ENCODE measurements at regions not wholly inside any gene's neighbourhood (a gene's known extent, or its start where the extent isn't known, plus 50 kb on each side); places are given as distances from the start of the nearest gene placed in this dataset.

DNA sequence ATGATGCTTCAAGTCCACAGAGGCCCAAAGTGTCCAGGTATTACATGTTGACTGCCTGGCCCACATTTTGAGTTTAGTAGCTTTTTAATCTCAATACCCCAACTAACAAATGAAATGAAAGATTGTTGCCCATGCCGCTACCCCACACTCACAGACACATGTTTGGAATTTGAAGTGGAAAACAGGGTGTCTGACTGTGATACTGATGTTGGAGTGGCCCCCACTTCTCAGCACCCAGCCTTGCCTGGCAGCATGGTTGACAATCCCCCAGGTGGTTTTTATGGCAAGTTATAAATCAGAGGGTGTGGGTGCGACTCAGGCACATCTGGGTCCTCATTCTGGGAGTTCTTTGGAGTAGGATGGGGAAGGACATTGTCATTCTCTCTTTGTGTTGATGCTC lies 314.7 kb upstream of the ZNF32 start:
- no peak overlapping the region for H3K4me3 ChIP-seq (ENCODE audit: low read depth, low read length)

DNA sequence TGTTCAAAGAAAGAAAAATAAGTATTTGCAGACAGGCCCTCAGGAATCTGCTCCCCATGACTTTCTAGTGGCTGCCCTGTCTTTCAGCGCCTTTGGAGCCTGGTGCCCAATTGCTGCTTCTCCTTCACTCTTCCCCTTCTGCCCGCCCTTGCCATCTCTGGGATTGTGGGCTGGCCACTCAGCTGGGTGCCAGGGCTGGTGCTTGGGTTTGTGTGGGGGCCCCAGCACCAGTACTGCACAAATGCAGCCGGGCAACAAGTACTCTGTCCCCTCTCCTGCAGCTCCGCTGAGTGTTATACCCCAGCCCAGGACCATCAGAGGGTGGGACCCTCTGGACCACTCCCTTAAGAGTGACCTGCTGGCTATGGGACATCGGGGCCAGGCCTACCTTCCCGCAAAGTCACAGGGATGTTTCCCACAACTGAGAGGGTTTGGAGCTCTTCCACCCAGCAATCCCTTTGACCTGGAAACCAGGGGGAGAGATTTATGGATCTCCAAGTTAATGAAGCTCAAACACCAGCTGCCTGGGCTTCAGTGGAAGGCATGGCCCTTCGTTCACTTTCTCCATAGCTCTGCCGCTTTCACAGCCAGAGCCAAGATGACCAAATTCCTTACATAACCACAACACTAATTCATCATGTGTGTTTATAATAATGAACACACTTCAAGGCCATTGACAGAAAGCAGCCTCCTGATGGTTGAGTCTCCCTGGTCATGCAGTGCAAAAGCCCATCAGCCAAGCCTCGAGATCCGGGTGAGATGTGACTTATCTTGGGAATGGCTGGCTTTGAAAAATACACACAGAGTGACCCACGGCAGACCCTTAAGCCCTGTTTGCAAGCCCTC lies 313.9 kb upstream of the ZNF32 start:
- H3K4me3 ChIP-seq (ENCODE audit: low read depth, low read length), result no peak overlapping the region

DNA sequence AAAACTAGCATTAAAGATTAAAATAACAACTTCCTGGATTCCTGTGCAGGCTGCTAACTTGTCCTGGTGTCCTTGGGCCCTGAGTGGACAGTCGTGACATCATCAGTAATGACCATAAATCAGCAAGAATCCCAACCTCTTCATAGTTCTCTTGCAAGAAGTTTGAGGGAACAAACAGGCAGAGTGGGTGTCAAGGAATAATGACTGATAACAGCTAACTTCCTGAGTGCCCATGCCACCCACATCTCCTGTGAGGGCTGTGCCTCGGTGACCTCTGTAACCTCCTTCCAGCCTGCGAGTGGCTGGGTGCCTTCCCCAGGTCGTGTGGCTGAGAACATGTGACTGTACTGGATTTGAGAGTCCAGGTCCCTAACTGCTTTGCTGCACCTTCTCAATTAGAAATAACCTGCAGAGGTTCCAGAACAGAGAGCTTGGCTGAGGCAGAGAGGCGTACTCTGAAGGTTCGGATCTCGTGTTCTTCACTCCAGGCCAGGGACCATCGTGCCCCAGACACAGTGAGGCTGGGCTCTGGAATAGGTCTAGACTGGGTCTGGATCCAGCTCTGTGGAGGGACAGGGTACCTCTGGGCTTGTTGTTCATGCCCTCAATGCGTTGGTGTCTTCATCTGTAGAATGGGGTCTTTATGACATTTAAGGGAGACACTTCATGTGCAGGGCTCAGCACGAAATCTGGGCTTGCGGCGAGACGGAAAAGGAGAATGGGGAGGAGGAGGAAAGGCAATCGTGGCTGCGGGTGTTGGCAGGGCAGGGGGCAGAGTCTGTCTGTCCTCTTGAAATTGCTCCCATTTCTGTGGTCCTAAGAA lies 313.1 kb upstream of the ZNF32 start:
- H3K4me3 ChIP-seq (ENCODE audit: low read depth, low read length), result no peak overlapping the region

DNA sequence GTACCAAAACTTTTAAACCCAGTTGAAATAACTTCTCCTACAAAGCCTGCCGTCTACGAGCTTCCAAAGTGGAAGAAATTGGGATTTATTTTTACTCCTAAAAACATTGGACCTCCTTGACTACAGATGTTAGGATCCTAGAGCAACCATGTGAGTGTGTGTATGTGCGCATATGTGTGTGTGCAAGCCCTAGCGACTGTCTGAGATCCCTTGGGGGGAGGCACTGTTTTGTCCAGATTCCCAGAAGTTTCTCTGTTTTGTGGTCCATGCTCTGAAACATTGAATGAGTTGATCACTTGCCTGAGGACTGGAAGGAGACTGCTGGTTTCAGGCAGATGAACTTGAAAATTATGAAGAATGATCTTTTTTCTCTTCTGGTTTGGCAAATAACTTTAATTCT lies 312.3 kb upstream of the ZNF32 start:
- no peak overlapping the region for H3K4me3 ChIP-seq (ENCODE audit: low read depth, low read length)

DNA sequence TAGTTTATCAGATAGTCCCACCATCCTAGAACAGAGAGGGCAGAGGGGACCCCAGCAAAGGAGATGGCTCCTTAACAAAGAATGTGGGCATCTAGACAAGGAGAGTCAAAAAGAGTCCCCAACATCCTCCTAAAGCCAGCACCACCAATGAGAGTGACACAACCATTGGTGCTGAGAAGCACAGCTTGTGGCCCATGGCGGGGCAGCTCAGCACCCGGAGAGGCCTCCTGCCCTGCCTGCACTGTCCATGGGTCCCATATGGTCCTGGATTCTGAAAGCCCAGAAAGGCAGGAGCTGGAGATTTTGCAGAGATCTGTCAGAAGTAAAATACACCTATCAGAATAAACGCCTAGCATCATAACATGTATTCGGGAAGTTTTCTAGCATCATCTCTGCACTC lies 311.8 kb upstream of the ZNF32 start:
- H3K4me3 ChIP-seq (ENCODE audit: low read depth, low read length), result no peak overlapping the region

DNA sequence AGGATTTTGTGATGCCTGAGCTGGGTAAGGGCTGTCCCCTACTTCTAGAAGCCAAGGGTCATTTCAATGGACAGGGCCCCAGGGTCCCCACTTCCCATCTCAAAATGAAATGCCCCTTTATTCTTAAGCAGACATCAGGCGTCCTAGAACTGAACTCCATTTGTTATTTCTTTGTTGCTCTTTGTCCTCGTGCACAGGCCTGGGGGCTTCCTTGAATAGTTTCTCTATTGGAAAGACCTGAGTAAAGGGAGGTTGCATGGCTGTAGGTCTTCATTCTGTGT lies 311.4 kb upstream of the ZNF32 start:
- no peak overlapping the region for H3K4me3 ChIP-seq (ENCODE audit: low read depth, low read length)

DNA sequence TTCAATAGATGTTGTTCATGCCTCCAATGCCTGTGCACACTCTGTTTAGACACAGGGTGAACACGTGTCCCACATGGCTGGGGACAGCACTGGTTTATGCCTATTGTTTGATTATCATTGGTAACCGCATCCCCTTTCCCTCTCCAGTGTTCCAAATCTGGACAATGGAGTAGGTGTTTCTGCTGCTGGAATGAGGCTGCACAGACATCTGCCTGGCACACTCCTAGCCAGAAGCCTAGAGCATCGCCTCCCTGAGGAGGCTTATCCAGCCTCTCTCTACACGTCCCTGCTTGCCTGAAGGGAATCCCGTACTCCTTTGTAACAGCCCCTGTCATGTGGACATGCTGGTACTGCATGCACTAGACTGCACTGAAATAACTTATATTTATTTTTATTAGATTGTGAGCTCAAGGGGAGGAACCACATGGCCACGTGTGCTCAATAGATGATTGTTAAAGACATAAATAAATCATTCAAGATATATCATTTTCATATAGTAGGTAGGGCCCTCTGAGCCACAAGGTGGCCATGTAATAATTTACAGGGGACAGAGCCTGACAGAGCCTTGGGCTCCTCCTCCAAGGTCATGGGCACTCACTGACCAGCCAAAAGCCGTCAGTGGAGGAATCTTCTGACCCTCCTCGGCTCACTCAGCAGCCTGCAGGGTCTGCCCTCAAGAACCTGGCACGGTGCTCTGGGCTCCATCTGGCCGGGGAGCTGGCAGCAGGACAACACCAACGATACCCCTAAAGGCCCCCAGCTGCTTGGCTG lies 310.9 kb upstream of the ZNF32 start:
- H3K4me3 ChIP-seq (ENCODE audit: low read depth, low read length), result no peak overlapping the region

DNA sequence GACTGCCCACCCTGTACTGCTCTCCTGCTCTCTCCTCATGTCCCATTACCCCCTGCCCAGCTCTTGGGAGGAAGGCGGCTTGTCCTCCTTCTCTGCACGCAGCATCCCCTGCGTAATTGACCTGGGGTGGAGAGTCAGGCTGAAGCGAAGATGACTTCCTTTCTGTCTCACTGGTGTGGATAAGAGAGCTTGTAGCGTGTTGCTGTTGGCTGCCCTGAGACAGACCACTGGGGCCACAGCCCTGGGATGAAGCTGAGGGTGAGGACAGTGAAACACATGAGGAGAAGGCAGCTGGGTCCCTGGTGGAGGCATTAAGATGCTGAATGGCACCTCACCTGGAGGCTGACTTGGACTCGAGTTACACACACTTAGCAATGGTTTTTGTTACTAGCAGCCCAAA lies 310.3 kb upstream of the ZNF32 start:
- no peak overlapping the region for H3K4me3 ChIP-seq (ENCODE audit: low read depth, low read length)

DNA sequence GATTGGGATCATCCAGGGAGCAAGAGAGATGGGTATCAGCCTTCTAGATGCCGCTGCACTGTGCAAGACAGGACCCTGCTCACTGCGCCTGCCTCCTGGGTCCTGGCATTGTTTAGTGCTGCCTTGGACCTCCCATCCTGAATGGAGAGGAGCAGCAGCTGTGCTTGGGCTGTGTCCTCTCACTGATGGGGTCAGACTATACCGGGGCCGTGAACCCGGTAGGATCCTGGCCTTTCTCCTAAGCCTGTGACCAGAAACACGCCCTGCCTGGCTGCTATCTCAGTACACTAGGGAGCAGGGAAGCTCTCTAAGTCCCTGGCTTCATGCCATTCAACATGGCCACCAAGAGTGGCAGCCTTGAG lies 309.4 kb upstream of the ZNF32 start:
- H3K4me3 ChIP-seq (ENCODE audit: low read depth, low read length), result no peak overlapping the region

DNA sequence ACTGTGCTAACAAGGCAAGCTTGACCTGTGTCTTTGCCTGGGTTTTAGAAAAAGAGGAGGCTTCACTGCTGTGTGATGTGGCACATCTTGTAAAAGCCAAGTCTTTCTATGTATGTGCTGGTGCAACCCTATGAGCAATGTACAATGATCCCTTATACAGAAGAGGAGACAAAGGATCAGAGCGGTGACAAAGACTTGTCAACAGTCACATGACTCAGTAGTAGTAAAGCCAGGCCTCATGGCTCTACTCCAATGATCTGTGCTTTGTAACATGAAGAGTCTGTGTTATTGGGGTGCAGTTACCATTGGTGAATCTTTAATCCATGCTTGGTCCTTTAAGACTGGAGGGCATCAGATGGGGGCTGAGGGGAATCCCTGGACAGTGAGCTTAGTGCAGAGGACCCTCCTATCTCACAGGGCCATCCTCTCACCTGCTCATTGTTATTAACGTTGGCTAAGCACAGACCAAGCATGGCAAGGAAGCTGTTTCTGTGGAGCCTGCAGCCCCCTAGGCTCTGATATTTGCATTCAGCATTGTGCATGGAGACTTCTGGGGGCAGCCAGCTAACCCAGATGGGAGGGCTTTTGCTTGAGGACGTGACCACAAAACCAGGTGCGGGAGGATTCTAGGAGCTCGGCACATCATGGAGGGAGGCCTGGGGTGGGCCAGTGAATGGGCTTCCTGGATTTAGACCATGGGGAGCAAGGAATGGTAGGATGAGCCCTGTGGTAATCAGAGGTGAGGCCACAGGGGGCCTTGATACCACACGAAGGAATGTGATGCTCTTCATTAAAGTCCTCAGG lies 308.8 kb upstream of the ZNF32 start:
- no peak overlapping the region for H3K4me3 ChIP-seq (ENCODE audit: low read depth, low read length)

DNA sequence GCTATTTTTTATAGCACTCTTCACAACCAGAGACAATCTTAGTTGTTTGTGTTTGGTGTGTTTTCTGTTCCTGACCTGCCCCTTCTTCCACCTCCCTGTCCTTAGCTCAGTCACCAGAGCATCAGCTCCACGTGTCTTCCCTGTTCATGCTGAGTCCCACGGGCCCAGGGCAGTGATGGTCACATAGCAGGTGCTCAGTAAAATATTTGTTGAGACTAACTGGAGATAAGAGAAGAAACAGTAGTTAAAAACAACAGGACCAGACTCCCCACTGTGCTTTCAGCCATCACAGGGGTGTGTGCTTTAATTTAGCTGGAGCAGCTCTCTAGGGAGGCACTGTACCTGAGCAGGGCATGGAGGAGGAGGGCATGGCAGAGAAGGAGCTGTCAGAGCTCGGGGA lies 307.3 kb upstream of the ZNF32 start:
- H3K4me3 ChIP-seq (ENCODE audit: low read depth, low read length), result no peak overlapping the region

DNA sequence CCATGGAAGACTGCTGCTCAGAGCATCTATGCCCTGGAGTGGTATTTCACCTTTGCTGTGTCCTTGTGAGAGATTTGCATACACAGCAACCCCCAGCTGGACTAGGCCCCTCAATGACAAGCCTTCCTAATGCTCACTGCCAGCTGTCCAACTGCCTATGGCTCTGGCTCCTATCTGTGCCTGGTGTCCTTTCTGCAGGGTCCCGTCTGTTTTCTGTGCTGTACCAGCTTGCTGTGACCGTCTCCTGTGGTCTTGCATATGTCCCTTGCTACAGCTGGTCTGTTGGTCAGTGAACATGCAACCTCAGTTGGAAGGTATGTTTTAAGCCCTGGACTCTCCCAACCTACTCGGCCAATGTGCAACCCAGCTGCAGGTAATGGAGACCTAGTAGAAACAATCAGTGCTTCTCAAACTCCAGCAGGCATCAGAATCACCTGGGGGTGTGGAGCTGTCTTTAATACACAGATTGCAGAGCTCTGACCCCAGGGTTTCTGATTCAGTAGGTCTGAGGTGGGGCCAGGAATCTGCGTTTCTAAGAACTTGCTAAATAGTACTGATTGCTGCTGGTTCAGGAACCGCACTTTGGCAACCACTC lies 306.4 kb upstream of the ZNF32 start:
- H3K4me3 ChIP-seq (ENCODE audit: low read depth, low read length), result no peak overlapping the region

DNA sequence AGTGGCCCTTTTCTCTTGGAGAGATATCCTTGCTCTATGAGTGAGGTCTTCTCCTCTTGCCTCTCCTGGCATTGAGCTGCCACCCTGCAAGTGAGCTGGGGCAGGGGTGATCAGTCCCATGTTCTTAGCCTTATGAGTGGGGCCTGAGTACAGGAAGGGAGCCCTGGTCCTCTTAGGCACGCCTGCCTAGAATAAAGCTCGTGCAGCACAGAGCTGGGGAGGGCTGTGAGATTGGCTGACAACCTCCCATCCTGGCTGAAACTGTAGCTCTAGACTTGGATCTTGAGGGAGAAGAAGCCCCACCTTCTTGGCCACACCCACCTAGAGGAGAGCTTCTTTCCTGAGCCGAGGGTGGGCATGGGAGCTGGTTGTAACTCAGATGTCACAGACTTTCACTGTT lies 305.0 kb upstream of the ZNF32 start:
- H3K4me3 ChIP-seq (ENCODE audit: low read depth, low read length), result no peak overlapping the region

DNA sequence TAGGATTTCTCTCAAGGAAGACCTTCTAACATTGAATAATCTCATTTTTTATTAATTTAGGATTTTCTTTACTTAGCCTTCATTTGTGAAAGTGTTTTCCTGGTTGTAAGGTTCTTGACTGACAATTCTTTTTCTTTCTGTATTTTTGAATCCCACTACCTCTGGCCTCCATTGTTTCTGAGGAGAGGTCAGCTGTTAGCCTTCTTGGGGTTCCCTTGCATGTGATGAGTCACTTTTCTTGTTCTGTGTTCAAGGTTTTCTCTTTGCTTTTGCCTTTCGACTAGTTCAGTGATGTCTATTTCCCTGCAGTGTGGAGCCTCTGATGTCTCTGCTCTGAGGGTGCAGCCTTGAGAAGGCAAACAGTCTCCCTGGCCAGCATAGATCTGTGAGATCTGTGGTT lies 304.1 kb upstream of the ZNF32 start:
- H3K4me3 ChIP-seq (ENCODE audit: low read depth, low read length), result no peak overlapping the region

DNA sequence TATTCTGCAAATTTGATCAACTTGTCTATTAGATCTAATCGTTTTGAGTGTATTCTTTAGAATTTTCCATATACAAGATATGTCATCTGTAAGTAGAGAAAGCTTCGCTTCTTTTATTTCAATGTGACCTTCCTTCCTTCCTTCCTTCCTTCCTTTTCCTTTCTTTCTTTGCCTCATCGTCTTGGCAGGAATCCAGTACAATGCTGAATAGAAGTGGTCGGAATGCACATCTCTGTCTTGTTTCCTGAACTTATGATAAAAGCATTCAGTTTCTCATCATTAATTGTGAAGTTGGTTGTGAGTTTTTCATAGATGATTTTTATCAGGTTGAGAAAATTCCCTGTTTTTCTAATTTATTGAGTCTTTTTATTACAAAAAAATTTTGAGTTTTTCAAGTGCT lies 300.7 kb upstream of the ZNF32 start:
- no peak overlapping the region for H3K4me3 ChIP-seq (ENCODE audit: low read depth, low read length)

DNA sequence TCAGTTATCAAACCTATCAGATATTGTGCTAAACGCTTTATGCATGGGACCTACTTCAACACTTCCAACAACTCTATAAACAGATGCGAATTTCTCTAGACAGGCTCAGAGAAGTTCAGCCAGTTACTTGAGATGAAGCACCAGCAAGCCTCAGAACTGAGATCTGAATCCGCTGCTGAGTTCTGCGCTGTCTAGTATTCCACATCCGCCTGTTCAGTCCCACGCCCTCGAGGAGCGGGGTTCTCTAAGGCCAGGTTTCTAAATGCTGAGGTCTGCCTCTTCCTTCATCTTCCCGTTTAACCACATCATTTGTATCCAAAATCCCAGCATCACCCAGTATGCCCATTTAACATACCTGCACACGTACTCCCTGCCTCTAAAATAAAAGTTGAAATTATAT lies 297.8 kb upstream of the ZNF32 start:
- no peak overlapping the region for H3K4me3 ChIP-seq (ENCODE audit: low read depth, low read length)

DNA sequence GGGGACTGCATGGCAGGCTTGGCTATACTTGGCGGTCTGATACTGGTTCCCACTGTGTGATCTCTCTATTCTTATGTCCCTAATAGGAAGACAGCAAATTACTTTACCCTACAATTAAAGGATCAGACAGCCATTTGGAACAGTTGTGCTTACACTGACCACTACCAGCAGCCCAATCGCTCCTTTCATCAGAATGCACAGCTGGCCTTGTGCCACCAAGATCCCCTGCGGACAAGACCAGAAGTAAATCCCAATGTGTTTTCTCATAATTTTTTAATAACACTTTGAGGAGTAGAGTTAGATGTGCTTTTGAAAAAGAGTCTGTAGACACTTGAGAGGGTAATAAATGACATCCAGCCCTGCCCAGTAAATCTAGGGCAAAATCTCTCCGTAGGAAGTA lies 297.2 kb upstream of the ZNF32 start:
- no peak overlapping the region for H3K4me3 ChIP-seq (ENCODE audit: low read depth, low read length)

DNA sequence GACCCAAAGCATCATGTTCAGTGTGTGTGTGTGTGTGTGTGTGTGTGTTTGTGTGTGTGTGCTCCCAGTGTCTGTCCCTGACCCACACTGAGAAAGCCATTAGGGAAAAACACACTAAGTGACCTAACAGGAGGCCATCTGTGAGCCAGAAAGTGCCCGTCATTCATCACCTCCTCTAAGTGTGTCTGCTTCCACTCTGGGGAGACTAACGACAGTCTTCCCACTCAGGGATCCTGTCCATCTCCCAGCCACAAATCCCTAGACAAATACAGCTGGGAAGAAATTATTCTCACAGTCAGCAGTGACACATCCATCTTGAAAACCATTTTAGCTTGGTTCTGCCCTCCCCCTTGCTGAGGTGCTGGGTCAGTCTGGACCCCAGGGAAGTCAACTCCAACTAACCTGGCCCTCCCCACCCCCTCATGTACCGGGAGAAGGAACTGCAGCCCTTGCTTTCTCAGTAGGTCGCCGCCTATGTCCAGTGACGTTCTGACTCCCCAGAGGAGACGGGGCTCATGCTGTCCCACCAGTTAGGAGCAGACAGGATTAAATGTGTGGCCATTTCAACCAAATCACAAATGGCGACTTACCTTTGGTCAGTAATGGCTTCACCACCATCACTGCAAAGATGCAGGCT lies 296.5 kb upstream of the ZNF32 start:
- H3K4me3 ChIP-seq (ENCODE audit: low read depth, low read length), result no peak overlapping the region

DNA sequence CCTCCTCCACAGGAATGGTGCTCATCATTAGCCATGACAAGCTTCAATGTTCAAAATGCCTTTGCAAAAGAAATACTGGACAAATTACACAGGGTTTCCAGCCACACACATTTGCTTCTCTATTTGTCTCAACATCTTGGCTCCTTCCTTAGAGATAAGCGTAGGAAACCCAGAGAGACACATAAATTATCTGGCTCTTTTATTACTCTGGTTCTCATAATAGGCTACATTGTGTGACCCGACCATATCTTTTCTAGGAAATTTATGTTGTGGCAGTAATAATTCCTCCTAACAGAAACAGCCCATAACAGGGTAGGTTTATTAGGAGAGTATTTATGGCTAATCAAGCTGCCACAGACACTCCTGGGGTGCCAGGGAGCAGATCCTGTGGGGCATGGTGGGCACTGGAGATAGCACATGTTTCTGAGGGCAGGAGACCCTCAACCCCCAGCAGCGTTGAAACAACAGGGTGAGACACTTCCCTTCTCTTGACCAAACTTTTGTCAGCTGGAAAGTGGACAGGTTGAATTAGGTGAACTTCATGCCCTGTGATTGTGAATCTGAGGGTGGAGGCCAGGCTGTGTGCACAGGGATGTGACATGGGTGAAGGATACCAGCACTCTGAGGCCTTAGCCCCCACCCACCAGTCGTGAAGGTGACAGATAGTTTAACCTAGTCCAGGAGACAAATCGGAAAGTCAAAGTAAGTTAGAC lies 295.9 kb upstream of the ZNF32 start:
- H3K4me3 ChIP-seq (ENCODE audit: low read depth, low read length), result no peak overlapping the region

All from iPS-11a (cell line).